HG03097 (cell line): ENCODE measurements at regions not wholly inside any gene's neighbourhood (a gene's known extent, or its start where the extent isn't known, plus 50 kb on each side); places are given as distances from the start of the nearest gene placed in this dataset.
"Not testable (repeated sequence)": the region's sequence is repeated elsewhere in the genome, so short reads cannot be mapped to it uniquely, and the experiment has no call there.

Experiments
- ATAC-seq: cut with Tn5 transposase; IDR thresholded peaks from one replicate; pipeline ENCODE4 v1.9.1; 2021; ENCODE audit not compliant: unreplicated experiment, low FRiP score

- no peak for ATAC-seq
Measured at GRCh38 chr3:66629150-66629981, 128.5 kb upstream of the LRIG1 start.

GRCh38 chr3:66629982-66630368, 129.2 kb upstream of the LRIG1 start:
- no peak for ATAC-seq

GRCh38 chr3:66633402-66634381, 132.9 kb upstream of the LRIG1 start:
- ATAC-seq: no peak

GRCh38 chr3:66638717-66639116, 137.9 kb upstream of the LRIG1 start:
- no peak for ATAC-seq

- ATAC-seq: no peak
Measured at GRCh38 chr3:66639809-66640356, 139.1 kb upstream of the LRIG1 start.

- no peak for ATAC-seq
Measured at GRCh38 chr3:66642019-66642418, 141.2 kb upstream of the LRIG1 start.

GRCh38 chr3:66642484-66642883, 141.7 kb upstream of the LRIG1 start:
- no peak for ATAC-seq

- ATAC-seq: no peak
Measured at GRCh38 chr3:66644549-66644948, 143.7 kb upstream of the LRIG1 start.

- ATAC-seq: no peak
Measured at GRCh38 chr3:66648975-66649374, 148.2 kb upstream of the LRIG1 start.

GRCh38 chr3:66651520-66651919, 150.7 kb upstream of the LRIG1 start:
- not testable (repeated sequence) for ATAC-seq

GRCh38 chr3:66652100-66652499, 151.3 kb upstream of the LRIG1 start:
- not testable (repeated sequence) for ATAC-seq

GRCh38 chr3:66655044-66655443, 154.2 kb upstream of the LRIG1 start:
- no peak for ATAC-seq

GRCh38 chr3:66655671-66656070, 154.8 kb upstream of the LRIG1 start:
- no peak for ATAC-seq

- ATAC-seq: no peak
Measured at GRCh38 chr3:66656609-66657008, 155.8 kb upstream of the LRIG1 start.

GRCh38 chr3:66659056-66659455, 158.2 kb upstream of the LRIG1 start:
- ATAC-seq: no peak

GRCh38 chr3:66661628-66662027, 160.8 kb upstream of the LRIG1 start:
- no peak for ATAC-seq

GRCh38 chr3:66662894-66663293, 162.1 kb upstream of the LRIG1 start:
- ATAC-seq: no peak

- no peak for ATAC-seq
Measured at GRCh38 chr3:66665021-66665695, 164.3 kb upstream of the LRIG1 start.

GRCh38 chr3:66666362-66666761, 165.5 kb upstream of the LRIG1 start:
- no peak for ATAC-seq

- ATAC-seq: no peak
Measured at GRCh38 chr3:66667263-66667662, 166.4 kb upstream of the LRIG1 start.

- ATAC-seq: no peak
Measured at GRCh38 chr3:66671291-66671690, 170.5 kb upstream of the LRIG1 start.
